Ishikawa (cell line): ENCODE measurements at regions not wholly inside any gene's neighbourhood (a gene's known extent, or its start where the extent isn't known, plus 50 kb on each side); places are given as distances from the start of the nearest gene placed in this dataset.

Source experiments
- CEBPB ChIP-seq: IDR thresholded peaks from 2 replicates; pipeline ENCODE4 v1.6.1; 2012
- CREB1 ChIP-seq: IDR thresholded peaks from 2 replicates; pipeline ENCODE4 v1.6.1; 2012; ENCODE audit warnings: low read depth
- EGR1 ChIP-seq: IDR thresholded peaks from 2 replicates; pipeline ENCODE4 v1.6.1; 2012
- EP300 ChIP-seq: IDR thresholded peaks from 2 replicates; pipeline ENCODE4 v1.6.1; 2012; ENCODE audit warnings: borderline replicate concordance
- FOXM1 ChIP-seq: IDR thresholded peaks from 2 replicates; pipeline ENCODE4 v1.6.1; 2012; ENCODE audit warnings: low read depth, borderline replicate concordance
- NFIC ChIP-seq: IDR thresholded peaks from 2 replicates; pipeline ENCODE4 v1.6.1; 2012
- RAD21 ChIP-seq: IDR thresholded peaks from 2 replicates; pipeline ENCODE4 v1.6.1; 2012; ENCODE audit warnings: low read depth
- TAF1 ChIP-seq: IDR thresholded peaks from 2 replicates; pipeline ENCODE4 v1.6.1; 2012; ENCODE audit warnings: low read depth, mild to moderate bottlenecking
- TCF12 ChIP-seq: IDR thresholded peaks from 2 replicates; pipeline ENCODE4 v1.6.1; 2012; ENCODE audit warnings: low read depth
- TEAD4 ChIP-seq: IDR thresholded peaks from 2 replicates; pipeline ENCODE4 v1.6.1; 2012
- YY1 ChIP-seq: IDR thresholded peaks from 2 replicates; pipeline ENCODE4 v1.6.1; 2012; ENCODE audit warnings: low read depth
- ZBTB7A ChIP-seq: IDR thresholded peaks from 2 replicates; pipeline ENCODE4 v1.6.1; 2012; ENCODE audit warnings: low read depth
- TF ChIP-seq, protein P1 (sequence below): IDR thresholded peaks from 2 replicates; pipeline ENCODE4 v1.6.1; 2012
- TF ChIP-seq, protein P2 (sequence below): IDR thresholded peaks from 2 replicates; pipeline ENCODE4 v1.6.1; 2012; ENCODE audit warnings: low read depth, mild to moderate bottlenecking
- TF ChIP-seq, protein P3 (sequence below): IDR thresholded peaks from 2 replicates; pipeline ENCODE4 v1.6.1; 2012

DNA sequence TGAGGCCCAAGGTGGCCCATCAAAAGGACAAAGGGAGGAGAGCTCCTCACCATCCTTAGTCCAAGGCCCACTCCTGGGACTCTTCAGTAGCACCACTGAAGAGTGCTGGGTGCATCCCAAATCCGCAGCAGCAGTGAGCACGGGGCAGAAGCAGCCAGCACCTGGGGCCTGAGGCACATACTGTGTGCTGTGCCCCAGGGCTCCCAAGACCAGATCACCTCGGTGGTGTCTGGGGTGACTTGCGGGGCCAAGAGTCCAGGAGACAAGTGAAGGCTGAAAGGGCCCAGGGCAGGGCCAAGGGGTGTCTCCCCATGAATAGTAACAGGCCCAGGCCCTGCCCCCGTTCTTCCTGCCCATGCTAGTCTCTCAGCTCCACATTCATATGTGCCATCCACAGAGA lies 59.9 kb upstream of the INSIG1 start:
- TF ChIP-seq CREB1 = no peak
- TF ChIP-seq NFIC = no peak
- no peak for TF ChIP-seq FOXM1
- TF ChIP-seq EP300 = no peak
- TF ChIP-seq YY1 = no peak

DNA sequence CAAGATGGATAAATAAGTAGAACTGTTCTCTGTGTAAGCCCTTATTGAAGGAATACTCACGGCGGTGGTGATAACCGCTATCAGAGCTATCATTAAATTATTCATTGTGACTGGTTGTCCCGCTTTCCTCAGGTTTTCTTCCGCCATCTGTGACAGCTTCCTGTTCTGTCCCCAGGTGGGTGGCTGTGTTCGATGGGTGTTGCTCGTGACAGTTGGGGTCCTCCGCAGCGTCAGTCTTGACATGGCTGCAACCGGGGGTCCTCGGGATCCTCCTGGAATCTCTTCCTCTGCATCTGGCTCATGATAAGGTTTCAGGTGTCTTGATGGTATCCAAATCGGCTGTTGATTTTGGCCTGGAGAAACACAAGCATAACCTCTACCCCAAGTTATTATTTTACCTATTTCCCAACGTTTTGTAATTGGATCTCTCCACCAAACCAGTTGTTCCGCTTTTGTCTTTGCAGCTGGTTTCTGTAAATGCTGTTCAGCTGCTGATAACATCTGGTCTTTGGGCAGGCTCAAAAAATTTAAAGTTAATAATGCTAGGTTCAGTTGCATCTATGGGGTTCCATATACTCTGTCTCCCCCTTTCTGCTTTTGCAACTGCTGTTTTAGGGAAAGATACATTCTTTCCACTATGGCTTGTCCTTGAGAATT lies 58.1 kb upstream of the INSIG1 start:
- TF ChIP-seq NFIC = 0 out of 2 replicates have a peak, but pooled peaks have one; percentile 39
- peak; percentile 75 for TF ChIP-seq TCF12
- TF ChIP-seq CEBPB = peak; percentile 75
- TF ChIP-seq EP300 = peak; percentile 56; the same call in 1 of the 2 replicates

DNA sequence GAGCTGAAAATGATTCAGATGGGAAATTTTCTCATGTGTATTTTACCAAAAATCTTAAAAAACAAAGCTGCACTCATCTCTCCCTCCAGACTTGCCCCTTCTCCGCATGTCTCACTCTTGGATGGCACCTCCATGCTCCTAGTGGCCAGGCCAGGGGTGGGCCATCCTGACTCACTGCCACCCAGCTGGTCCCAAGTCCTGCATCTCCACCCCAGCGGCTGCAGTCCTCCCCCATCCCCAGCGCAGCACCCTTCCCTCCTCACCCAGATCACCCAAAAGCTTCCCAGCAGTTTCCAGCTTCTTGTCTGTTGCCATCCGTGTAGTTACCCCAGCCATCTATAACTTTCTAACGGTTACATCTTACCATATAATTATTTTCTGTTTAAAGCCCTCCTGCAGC lies 53.0 kb upstream of the INSIG1 start:
- TF ChIP-seq TEAD4 (no peak), YY1 (no peak), TCF12 (no peak)

DNA sequence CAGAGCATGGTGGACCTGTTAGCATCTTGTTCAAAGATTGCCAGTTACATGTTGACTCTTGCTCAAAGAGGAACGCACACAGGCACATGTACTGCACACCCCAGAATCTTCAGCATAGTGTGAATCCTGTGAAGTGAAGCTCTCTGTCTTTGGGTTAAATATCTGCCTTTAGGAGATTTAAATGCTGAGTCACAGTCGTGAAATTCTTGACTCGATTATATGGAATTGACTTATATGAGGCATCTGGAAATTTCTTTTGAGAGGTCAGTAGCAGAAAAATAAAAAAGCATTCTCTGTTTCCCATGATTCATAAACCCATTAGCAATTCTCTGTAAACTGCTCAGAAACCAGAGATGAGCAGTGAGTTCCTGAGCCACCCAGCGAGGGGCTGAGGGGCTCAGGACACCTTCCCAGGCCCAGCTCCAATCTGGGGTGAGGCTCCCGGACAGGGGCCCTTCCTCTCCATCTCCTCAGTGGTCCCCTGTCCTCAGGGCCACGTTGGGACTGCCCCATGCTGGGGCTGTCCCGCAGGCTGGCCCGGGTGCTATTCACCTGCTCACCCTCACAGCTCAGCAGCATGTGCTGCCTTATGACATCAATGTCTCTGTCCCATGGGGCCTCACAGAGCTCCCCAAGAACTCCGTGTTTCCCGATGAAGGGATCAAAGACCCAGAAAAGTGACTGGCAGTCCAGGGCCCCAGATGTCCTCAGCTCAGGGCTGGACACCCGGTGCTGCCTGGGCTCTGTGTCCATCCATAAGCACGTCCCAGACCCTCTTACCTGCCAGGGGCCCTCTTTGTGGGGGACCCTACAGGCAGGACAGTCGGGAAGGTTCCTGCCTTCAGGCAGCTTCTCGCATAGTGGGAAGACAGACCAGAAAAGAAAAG lies 50.0 kb upstream of the INSIG1 start:
- TF ChIP-seq, protein P1, sequence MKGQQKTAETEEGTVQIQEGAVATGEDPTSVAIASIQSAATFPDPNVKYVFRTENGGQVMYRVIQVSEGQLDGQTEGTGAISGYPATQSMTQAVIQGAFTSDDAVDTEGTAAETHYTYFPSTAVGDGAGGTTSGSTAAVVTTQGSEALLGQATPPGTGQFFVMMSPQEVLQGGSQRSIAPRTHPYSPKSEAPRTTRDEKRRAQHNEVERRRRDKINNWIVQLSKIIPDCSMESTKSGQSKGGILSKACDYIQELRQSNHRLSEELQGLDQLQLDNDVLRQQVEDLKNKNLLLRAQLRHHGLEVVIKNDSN = no peak
- TF ChIP-seq TAF1 (no peak), ZBTB7A (no peak), NFIC (no peak), RAD21 (no peak), EP300 (no peak), CREB1 (no peak), EGR1 (no peak), YY1 (no peak), FOXM1 (no peak), TCF12 (no peak), CEBPB (no peak), TEAD4 (no peak)
- TF ChIP-seq, protein P2, sequence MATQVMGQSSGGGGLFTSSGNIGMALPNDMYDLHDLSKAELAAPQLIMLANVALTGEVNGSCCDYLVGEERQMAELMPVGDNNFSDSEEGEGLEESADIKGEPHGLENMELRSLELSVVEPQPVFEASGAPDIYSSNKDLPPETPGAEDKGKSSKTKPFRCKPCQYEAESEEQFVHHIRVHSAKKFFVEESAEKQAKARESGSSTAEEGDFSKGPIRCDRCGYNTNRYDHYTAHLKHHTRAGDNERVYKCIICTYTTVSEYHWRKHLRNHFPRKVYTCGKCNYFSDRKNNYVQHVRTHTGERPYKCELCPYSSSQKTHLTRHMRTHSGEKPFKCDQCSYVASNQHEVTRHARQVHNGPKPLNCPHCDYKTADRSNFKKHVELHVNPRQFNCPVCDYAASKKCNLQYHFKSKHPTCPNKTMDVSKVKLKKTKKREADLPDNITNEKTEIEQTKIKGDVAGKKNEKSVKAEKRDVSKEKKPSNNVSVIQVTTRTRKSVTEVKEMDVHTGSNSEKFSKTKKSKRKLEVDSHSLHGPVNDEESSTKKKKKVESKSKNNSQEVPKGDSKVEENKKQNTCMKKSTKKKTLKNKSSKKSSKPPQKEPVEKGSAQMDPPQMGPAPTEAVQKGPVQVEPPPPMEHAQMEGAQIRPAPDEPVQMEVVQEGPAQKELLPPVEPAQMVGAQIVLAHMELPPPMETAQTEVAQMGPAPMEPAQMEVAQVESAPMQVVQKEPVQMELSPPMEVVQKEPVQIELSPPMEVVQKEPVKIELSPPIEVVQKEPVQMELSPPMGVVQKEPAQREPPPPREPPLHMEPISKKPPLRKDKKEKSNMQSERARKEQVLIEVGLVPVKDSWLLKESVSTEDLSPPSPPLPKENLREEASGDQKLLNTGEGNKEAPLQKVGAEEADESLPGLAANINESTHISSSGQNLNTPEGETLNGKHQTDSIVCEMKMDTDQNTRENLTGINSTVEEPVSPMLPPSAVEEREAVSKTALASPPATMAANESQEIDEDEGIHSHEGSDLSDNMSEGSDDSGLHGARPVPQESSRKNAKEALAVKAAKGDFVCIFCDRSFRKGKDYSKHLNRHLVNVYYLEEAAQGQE = no peak
- TF ChIP-seq, protein P3, sequence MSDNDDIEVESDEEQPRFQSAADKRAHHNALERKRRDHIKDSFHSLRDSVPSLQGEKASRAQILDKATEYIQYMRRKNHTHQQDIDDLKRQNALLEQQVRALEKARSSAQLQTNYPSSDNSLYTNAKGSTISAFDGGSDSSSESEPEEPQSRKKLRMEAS = no peak
